Activated gamma-delta T cell treated with Interleukin-2 at 50 U/mL for 16 hours (primary cell): ENCODE measurements at regions not wholly inside any gene's neighbourhood (a gene's known extent, or its start where the extent isn't known, plus 50 kb on each side); places are given as distances from the start of the nearest gene placed in this dataset.
A peak's percentile ranks its signal among the peaks of the same experiment; 100 is the strongest.

Experiments used
- DNase-seq: peaks from one replicate; pipeline ENCODE4 v3.0.0-alpha.2; 2020

DNA sequence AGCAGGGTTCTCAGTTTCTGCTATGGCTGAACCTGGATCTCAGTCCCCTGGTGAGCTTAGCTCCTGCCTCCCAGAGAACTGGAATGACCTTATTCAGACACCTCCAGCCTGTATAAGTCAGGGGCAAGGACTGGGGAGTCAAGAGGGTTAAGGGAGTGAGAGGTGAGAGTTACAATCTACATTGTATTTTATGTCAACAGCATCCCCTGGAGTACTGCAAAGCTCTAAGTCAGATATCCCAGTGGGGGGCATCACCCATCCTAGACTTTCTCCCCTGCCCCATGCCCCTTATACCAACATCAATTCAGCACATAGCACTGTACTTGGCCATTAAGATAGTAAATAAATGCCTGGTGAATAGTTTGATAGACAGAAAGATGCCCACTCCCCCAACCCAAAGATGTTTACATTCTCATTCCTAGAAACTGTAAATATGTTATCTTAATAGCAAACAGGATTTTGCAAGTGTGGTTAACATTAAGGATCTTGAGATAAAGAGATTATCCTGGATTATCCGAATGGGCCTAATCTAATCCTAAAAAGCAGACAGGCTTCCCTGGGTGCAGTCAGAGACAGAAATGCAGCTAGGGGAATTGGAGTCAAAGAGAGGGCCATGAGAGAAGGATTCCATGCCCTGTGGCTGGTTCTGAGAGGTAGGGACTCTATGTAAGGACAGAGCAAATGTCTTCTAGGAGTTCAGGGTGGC, 132.3 kb upstream of the RASGRP1 start:
- no peak for DNase-seq

- DNase-seq, result peak; percentile 20
Measured at GRCh38 chr15:38698254-38698653, 133.6 kb upstream of the RASGRP1 start.

GRCh38 chr15:38699633-38700230, 135.1 kb upstream of the RASGRP1 start:
- DNase-seq, result peak; percentile 74

GRCh38 chr15:38701149-38701548, 136.5 kb upstream of the RASGRP1 start:
- DNase-seq, result no peak

GRCh38 chr15:38702178-38702912, 137.7 kb upstream of the RASGRP1 start:
- no peak for DNase-seq

DNA sequence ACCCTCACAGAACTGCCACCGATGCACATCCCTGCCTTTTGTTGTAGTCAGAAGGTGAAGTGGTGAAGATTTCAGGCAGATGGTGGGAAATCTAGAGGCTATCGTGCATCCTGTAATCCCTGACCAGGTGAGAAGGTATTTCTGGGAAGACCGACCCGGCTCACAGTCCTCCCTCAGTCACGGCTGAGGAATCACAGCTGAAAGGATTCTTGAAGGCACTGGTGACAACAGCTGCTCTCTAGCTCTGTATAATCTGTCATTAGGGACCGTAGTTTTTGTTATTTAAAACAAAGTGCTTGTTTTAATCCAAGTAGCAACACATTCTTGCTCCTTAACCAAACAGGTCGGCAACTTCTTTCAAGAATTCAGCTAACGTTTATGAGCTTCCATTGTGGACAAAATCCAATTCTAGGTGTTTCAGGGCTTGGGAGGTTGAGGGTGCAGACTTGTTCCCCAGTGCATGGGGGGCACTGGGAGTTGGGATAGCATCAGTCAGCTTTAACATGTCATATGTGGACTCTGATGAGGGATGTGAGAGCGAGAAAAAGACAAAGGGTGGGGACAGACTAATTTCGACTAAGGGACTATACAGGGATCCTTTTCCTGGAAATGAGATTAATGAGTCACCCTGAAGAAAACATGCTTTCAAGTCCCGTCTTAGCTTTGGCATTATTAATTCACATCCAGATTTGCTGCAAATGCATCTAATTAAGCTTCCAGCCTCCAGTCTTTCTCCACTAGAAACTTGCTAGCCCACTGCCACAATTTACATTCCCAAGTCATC, 141.0 kb upstream of the RASGRP1 start:
- DNase-seq, result no peak

- DNase-seq, result no peak
Measured at GRCh38 chr15:38706956-38707355, 142.3 kb upstream of the RASGRP1 start.

GRCh38 chr15:38707802-38708671, 143.4 kb upstream of the RASGRP1 start:
- peak; percentile 20 for DNase-seq

- DNase-seq, result no peak
Measured at GRCh38 chr15:38708672-38709180, 144.1 kb upstream of the RASGRP1 start.

- DNase-seq, result no peak
Measured at GRCh38 chr15:38709196-38709595, 144.6 kb upstream of the RASGRP1 start.

DNA sequence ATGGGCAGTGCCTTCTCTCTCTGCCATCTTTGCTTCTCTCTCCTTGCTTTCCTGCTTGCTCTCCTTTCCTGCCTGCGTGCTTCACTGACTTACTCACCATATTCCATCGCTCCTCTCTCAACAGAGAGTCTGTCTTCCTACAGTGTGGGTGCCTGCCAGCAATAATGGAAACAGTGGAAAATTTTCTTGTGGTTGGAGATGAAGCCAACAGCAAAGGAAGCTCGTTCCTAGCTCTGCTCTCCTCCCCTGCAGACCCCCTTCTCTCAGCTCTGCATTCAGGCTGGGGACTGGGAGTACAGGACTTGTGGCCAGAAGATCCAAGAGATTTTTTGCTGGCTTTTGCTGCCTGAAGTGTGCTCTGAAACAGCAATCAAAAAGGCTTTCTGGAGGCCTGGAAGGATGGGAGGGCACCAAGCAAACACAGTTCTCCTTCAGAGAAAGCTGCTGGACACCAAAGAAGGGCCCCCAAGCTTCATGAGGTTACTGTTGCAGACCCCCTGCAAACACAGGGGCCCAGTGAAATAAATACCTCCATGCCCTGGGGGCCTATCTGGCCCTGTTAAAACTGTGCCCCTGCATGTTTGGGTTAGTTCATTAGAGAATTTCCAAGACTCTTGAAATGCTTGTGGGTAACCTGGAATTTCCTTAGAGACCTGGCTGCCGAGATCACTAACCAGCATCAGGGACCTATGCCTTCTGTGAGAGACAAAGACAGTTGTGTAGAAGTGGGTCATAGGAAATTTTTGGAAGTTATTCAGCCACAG, 149.9 kb upstream of the RASGRP1 start:
- DNase-seq, result no peak

DNA sequence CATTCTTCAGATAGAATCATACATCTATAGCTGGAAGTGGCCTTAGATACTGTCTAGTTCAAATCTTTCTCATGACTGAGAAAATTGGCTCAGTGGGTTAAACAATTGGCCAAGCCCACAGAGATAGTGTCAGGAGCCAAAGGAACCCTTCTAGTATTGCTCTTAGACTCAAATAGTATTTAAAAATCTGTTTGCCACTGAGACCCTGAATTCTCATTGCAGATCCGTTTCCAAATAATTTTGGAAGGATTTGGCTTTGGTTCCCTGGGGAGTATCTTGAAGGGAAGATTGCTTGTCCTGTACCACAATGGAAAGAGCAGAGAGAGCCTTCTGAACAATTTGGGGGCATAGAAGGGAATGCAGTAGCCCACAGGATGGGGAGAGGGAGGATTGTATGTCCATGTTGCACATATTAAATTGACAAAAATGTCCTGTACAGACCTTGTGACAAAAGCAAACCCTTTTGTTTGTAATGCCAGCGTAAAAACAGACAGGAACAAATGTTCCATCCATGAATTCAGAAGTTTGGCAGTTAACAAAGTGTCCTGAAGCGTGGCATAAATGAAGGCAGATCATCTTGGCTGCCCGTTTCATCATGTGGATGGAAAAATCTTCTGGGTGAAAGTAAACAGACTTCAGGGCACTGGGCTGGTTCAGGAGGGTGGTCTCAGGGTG, 156.4 kb upstream of the RASGRP1 start:
- no peak for DNase-seq

DNA sequence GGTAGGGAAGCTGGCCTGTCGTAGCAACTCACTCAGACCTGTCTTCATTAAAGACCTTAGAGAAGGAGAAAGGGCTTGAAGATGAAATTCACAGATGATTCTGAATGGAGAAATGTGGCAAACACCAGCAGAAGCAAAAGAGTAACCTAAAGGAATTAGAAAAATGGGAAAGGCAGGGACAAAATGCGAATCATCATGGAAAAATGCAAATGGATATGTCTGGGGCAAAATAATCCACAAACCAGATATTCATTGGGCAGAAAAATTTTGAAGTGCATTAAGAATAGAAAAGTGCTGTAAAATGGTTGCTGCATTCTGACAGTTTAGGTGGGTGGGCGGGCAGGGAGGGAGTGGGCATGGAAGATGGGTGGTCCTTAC, 156.9 kb upstream of the RASGRP1 start:
- DNase-seq, result no peak

GRCh38 chr15:38722236-38722635, 157.6 kb upstream of the RASGRP1 start:
- DNase-seq, result no peak

DNA sequence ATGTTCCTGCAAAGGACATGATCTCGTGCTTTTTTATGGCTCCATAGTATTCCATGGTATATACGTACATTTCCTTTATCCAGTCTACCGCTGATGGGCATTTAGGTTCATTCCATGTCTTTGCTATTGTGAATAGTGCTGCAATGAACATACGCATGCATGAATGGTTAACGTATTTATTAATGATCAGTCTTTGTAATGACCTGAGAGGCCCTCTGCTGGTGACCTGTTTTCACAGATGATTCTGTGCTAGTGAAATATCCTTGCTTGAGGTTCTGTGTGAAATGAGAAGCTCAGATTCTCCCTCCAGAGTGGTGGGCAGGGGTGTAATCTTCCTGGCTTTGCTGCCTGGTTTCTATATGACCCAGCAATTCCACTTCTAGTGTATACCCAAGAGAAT, 160.2 kb upstream of the RASGRP1 start:
- no peak for DNase-seq

- no peak for DNase-seq
Measured at GRCh38 chr15:38726187-38726586, 161.6 kb upstream of the RASGRP1 start.

DNA sequence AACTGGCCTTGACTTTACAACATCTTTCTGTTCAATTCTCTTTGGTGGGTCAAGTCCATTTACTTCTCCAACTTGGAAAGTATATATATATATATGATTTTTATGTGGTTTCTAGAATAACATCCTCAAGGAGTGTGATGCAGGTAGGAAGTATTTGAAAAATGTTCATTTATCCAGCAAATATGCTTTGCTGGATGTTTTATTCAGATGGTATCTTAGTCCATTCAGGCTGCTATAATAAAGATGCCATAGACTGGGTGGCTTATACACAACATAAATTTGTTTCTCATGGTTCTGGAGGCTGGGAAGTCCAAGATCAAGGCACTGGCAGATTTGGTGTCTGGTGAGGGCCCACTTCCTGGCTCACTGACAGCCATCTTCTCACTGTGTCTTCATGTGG, 168.7 kb upstream of the RASGRP1 start:
- DNase-seq, result no peak

- DNase-seq, result no peak
Measured at GRCh38 chr15:38740206-38740605, 175.6 kb upstream of the RASGRP1 start.

DNA sequence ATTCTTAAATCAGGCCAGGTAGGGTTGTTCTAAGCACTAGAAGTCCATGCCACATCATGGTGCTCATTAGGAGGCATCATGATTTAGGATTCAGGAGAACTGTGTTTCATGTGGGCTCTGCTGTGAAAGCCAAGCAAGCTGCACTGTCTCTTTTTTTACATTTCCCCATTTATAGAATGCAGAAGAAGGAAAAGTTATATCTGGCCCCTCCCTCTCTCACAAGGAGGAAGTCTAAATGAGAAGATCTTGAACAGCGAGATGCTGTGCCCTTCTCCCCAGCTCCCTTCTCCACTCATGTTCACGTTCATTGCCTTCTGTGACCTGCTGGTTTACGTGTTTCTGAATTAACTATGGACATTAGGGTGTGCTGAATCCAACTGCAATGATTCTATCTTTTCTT, 178.5 kb upstream of the RASGRP1 start:
- no peak for DNase-seq

DNA sequence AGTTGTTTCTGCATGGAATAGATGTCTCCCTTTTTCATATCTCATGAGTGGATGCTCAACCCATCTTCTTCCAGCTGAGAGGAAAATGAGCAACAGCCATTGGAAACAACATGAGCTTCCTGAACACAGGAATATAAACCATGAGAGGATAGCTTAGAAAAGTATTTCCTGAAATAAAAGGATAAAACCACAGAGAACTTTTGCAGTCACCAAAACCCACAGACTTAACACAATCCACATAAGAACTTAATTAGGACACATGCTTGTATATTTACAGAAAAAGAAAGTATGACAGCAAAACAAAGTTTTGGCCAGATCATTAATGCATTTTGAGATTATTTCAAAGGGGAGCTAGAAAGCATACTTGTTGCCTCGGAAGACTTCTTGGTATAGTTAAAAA, 180.5 kb upstream of the RASGRP1 start:
- DNase-seq, result no peak

DNA sequence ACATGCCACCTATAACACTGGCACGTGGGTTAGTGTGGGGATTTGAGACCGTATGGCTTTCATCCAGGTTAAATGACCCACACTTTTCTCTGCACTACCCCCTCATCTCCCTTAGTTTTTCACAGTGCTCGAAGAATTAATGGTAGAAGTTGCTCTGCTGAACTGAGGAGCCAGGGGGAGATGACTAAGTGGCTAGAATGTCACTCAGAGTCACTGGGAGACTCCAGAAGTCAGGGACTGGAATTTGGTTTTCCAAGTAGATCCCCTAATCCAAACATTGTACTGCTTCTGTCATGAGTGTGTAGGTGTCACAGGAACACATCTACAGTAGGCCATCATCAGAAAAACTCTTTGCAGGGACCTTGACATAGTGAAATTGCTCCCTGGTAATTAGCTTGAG, 181.0 kb upstream of the RASGRP1 start:
- DNase-seq, result no peak
